ENCODE measurements at regions not wholly inside any gene's neighbourhood (a gene's known extent, or its start where the extent isn't known, plus 50 kb on each side); places are given as distances from the start of the nearest gene placed in this dataset.

- peaks cover 9% of the 10 kb centered on the region for H3K9me3 Mint-ChIP-seq (ENCODE audit: unreplicated experiment)
These were observed 944.9 kb downstream of the QKI start for GRCh38 chr6:164359441-164359840.

GRCh38 chr6:164359036-164359435 lies 944.5 kb downstream of the QKI start:
- TF ChIP-seq, protein P1, sequence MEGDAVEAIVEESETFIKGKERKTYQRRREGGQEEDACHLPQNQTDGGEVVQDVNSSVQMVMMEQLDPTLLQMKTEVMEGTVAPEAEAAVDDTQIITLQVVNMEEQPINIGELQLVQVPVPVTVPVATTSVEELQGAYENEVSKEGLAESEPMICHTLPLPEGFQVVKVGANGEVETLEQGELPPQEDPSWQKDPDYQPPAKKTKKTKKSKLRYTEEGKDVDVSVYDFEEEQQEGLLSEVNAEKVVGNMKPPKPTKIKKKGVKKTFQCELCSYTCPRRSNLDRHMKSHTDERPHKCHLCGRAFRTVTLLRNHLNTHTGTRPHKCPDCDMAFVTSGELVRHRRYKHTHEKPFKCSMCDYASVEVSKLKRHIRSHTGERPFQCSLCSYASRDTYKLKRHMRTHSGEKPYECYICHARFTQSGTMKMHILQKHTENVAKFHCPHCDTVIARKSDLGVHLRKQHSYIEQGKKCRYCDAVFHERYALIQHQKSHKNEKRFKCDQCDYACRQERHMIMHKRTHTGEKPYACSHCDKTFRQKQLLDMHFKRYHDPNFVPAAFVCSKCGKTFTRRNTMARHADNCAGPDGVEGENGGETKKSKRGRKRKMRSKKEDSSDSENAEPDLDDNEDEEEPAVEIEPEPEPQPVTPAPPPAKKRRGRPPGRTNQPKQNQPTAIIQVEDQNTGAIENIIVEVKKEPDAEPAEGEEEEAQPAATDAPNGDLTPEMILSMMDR (IDR thresholded peaks at IDR 0.05; ENCODE audit: insufficient read depth, low read depth, low read length), result no peak
- no peak for TF ChIP-seq EZH2 (IDR thresholded peaks at IDR 0.05; ENCODE audit: insufficient read depth, low read length)
- Histone ChIP-seq H3K27ac (ENCODE audit: low read depth, low read length) (no peak overlapping the region), H3K79me2 (ENCODE audit: insufficient read depth, low read length) (no peaks in the 10 kb centered on the region), H3K4me1 (ENCODE audit: insufficient read depth, low read length) (no peaks in the 10 kb centered on the region), H3K36me3 (ENCODE audit: insufficient read depth, low read length) (no peaks in the 10 kb centered on the region), H3K27me3 (ENCODE audit: insufficient read depth, low read length) (no peaks in the 10 kb centered on the region), H3K9ac (ENCODE audit: low read length) (no peak overlapping the region), H2AFZ (ENCODE audit: low read depth, low read length) (no peak overlapping the region), H3K4me3 (ENCODE audit: insufficient read depth, low read depth, low read length) (no peak overlapping the region), H3K9me3 (ENCODE audit: insufficient read depth, low read depth, low read length) (no peaks in the 10 kb centered on the region), H4K20me1 (ENCODE audit: insufficient read depth, low read length) (no peaks in the 10 kb centered on the region), H3K4me2 (ENCODE audit: low read length) (no peak overlapping the region)
- FAIRE-seq, result no peak
- no peaks in the 10 kb centered on the region for H3K27me3 Mint-ChIP-seq (ENCODE audit: low read depth, unreplicated experiment)
- H3K36me3 Mint-ChIP-seq (ENCODE audit: low read depth, unreplicated experiment), result no peaks in the 10 kb centered on the region
- H3K4me3 Mint-ChIP-seq (ENCODE audit: unreplicated experiment), result no peak overlapping the region
- H3K27ac Mint-ChIP-seq (ENCODE audit: unreplicated experiment), result no peak overlapping the region
- DNase-seq (ENCODE audit: low read depth), result no peak
- H3K4me1 Mint-ChIP-seq (ENCODE audit: low read depth, unreplicated experiment), result no peaks in the 10 kb centered on the region
- H3K9me3 Mint-ChIP-seq (ENCODE audit: unreplicated experiment), result peaks cover 9% of the 10 kb centered on the region

More at GRCh38 chr6:164359441-164359840, 944.9 kb downstream of the QKI start:
- Mint-ChIP-seq H3K4me1 (ENCODE audit: low read depth, unreplicated experiment) (no peaks in the 10 kb centered on the region), H3K27ac (ENCODE audit: unreplicated experiment) (no peak overlapping the region), H3K36me3 (ENCODE audit: low read depth, unreplicated experiment) (no peaks in the 10 kb centered on the region), H3K4me3 (ENCODE audit: unreplicated experiment) (no peak overlapping the region), H3K27me3 (ENCODE audit: low read depth, unreplicated experiment) (no peaks in the 10 kb centered on the region)
- Histone ChIP-seq H3K79me2 (ENCODE audit: insufficient read depth, low read length) (no peaks in the 10 kb centered on the region), H3K27me3 (ENCODE audit: insufficient read depth, low read length) (no peaks in the 10 kb centered on the region), H3K36me3 (ENCODE audit: insufficient read depth, low read length) (no peaks in the 10 kb centered on the region), H3K4me2 (ENCODE audit: low read length) (no peak overlapping the region), H4K20me1 (ENCODE audit: insufficient read depth, low read length) (no peaks in the 10 kb centered on the region), H3K27ac (ENCODE audit: low read depth, low read length) (no peak overlapping the region), H3K4me3 (ENCODE audit: insufficient read depth, low read depth, low read length) (no peak overlapping the region), H3K9me3 (ENCODE audit: insufficient read depth, low read depth, low read length) (no peaks in the 10 kb centered on the region), H2AFZ (ENCODE audit: low read depth, low read length) (no peak overlapping the region), H3K4me1 (ENCODE audit: insufficient read depth, low read length) (no peaks in the 10 kb centered on the region), H3K9ac (ENCODE audit: low read length) (no peak overlapping the region)
- DNase-seq (ENCODE audit: low read depth), result no peak
- TF ChIP-seq, protein P1 (IDR thresholded peaks at IDR 0.05; ENCODE audit: insufficient read depth, low read depth, low read length), result no peak
- no peak for TF ChIP-seq EZH2 (IDR thresholded peaks at IDR 0.05; ENCODE audit: insufficient read depth, low read length)
- FAIRE-seq, result no peak

DNA sequence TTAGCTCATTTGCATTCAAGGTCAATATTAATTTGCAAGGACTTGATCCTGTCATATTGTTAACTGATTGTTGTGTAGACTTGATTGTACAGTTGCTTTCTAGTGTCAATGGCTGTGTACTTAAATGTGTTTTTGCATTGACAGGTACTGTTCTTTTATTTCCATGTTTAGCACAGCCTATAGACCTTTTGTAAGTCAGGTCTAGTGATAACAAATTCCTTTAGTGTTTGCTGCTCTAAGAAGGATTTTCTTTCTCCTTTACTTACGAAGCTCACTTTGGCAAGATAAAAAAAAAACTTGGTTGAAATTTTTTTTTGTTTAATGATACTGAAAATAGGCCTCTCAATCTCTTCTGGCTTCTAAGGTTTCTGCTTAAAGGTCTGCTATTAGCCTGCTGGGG lies 942.3 kb downstream of the QKI start:
- TF ChIP-seq EZH2 (IDR thresholded peaks at IDR 0.05; ENCODE audit: insufficient read depth, low read length), result no peak
- Histone ChIP-seq H2AFZ (ENCODE audit: low read depth, low read length) (no peak overlapping the region), H3K27me3 (ENCODE audit: insufficient read depth, low read length) (no peaks in the 10 kb centered on the region), H4K20me1 (ENCODE audit: insufficient read depth, low read length) (no peaks in the 10 kb centered on the region), H3K4me2 (ENCODE audit: low read length) (no peak overlapping the region), H3K9ac (ENCODE audit: low read length) (no peak overlapping the region), H3K27ac (ENCODE audit: low read depth, low read length) (no peak overlapping the region), H3K36me3 (ENCODE audit: insufficient read depth, low read length) (no peaks in the 10 kb centered on the region), H3K4me3 (ENCODE audit: insufficient read depth, low read depth, low read length) (no peak overlapping the region), H3K79me2 (ENCODE audit: insufficient read depth, low read length) (no peaks in the 10 kb centered on the region), H3K4me1 (ENCODE audit: insufficient read depth, low read length) (no peaks in the 10 kb centered on the region), H3K9me3 (ENCODE audit: insufficient read depth, low read depth, low read length) (no peaks in the 10 kb centered on the region)
- H3K27ac Mint-ChIP-seq (ENCODE audit: unreplicated experiment), result no peak overlapping the region
- DNase-seq (ENCODE audit: low read depth) (no peak), FAIRE-seq (no peak)
- no peaks in the 10 kb centered on the region for H3K4me1 Mint-ChIP-seq (ENCODE audit: low read depth, unreplicated experiment)
- peaks cover 9% of the 10 kb centered on the region for H3K9me3 Mint-ChIP-seq (ENCODE audit: unreplicated experiment)
- H3K27me3 Mint-ChIP-seq (ENCODE audit: low read depth, unreplicated experiment), result no peaks in the 10 kb centered on the region
- H3K4me3 Mint-ChIP-seq (ENCODE audit: unreplicated experiment), result no peak overlapping the region
- H3K36me3 Mint-ChIP-seq (ENCODE audit: low read depth, unreplicated experiment), result no peaks in the 10 kb centered on the region
